Mesendoderm (in vitro differentiated cells): ENCODE measurements at regions not wholly inside any gene's neighbourhood (a gene's known extent, or its start where the extent isn't known, plus 50 kb on each side); places are given as distances from the start of the nearest gene placed in this dataset.

Experiments used
- DNase-seq: peaks from one replicate; pipeline ENCODE4 v3.0.0; 2013
- H2AK5ac ChIP-seq: 2 replicates; pipeline ENCODE4 v1.6.1; 2013; ENCODE audit warnings: low read length, inconsistent platforms
- H2BK120ac ChIP-seq: 2 replicates; pipeline ENCODE4 v1.6.1; 2013; ENCODE audit warnings: low read depth, mild to moderate bottlenecking, low read length, moderate library complexity, mixed read lengths
- H2BK15ac ChIP-seq: replicated peaks from 2 replicates; pipeline ENCODE4 v1.6.1; 2013; ENCODE audit warnings: low read depth, mild to moderate bottlenecking, moderate library complexity
- H2BK5ac ChIP-seq: 2 replicates; pipeline ENCODE4 v1.6.1; 2013; ENCODE audit warnings: low read length, inconsistent platforms
- H3K18ac ChIP-seq: 2 replicates; pipeline ENCODE4 v1.6.1; 2013; ENCODE audit warnings: mild to moderate bottlenecking, low read length, mixed read lengths
- H3K23ac ChIP-seq: one replicate; pipeline ENCODE4 v1.6.1; 2013; ENCODE audit warnings: low read length
- H3K27ac ChIP-seq: 2 replicates; pipeline ENCODE4 v1.5.1; 2013; ENCODE audit warnings: low read depth, mild to moderate bottlenecking, inconsistent platforms, low read length, moderate library complexity
- H3K27me3 ChIP-seq: 2 replicates; pipeline ENCODE4 v1.6.1; 2013; ENCODE audit warnings: low read length, control low read depth, mild to moderate bottlenecking, inconsistent platforms; ENCODE audit not compliant: insufficient read depth, poor library complexity
- H3K36me3 ChIP-seq: 2 replicates; pipeline ENCODE4 v1.6.1; 2013; ENCODE audit warnings: low read length, inconsistent platforms; ENCODE audit not compliant: control insufficient read depth, insufficient read depth
- H3K4ac ChIP-seq: one replicate; pipeline ENCODE4 v1.6.1; 2013; ENCODE audit warnings: low read depth, mild to moderate bottlenecking, low read length, moderate library complexity
- H3K4me1 ChIP-seq: 2 replicates; pipeline ENCODE4 v1.6.1; 2013; ENCODE audit warnings: low read depth, low read length, inconsistent platforms; ENCODE audit not compliant: control insufficient read depth
- H3K4me2 ChIP-seq: 2 replicates; pipeline ENCODE4 v1.6.1; 2013; ENCODE audit warnings: low read length
- H3K4me3 ChIP-seq: 2 replicates; pipeline ENCODE4 v1.5.1; 2013; ENCODE audit warnings: mild to moderate bottlenecking, low read length
- H3K56ac ChIP-seq: one replicate; pipeline ENCODE4 v1.6.1; 2013; ENCODE audit warnings: low read length
- H3K79me1 ChIP-seq: 2 replicates; pipeline ENCODE4 v1.6.1; 2013; ENCODE audit warnings: low read length, inconsistent platforms
- H3K79me2 ChIP-seq: 2 replicates; pipeline ENCODE4 v1.6.1; 2013; ENCODE audit warnings: mild to moderate bottlenecking, low read length; ENCODE audit not compliant: control insufficient read depth, insufficient read depth
- H3K9ac ChIP-seq: 2 replicates; pipeline ENCODE4 v1.6.1; 2013; ENCODE audit warnings: low read length, inconsistent platforms
- H4K5ac ChIP-seq: one replicate; pipeline ENCODE4 v1.6.1; 2013; ENCODE audit warnings: low read length
- H4K8ac ChIP-seq: one replicate; pipeline ENCODE4 v1.6.1; 2013; ENCODE audit warnings: low read depth, mild to moderate bottlenecking, control low read depth, low read length, moderate library complexity
- WGBS: extraction: QIAGEN DNeasy Blood & Tissue Kit; methylation state at CpG from one replicate; pipeline ENCODE4 v1.1.7; 2013; ENCODE audit warnings: low lambda C conversion rate, missing lambda C conversion rate; ENCODE audit not compliant: insufficient coverage; ENCODE audit errors: extremely low coverage; 5-methylcytosine and 5-hydroxymethylcytosine counted together

DNA sequence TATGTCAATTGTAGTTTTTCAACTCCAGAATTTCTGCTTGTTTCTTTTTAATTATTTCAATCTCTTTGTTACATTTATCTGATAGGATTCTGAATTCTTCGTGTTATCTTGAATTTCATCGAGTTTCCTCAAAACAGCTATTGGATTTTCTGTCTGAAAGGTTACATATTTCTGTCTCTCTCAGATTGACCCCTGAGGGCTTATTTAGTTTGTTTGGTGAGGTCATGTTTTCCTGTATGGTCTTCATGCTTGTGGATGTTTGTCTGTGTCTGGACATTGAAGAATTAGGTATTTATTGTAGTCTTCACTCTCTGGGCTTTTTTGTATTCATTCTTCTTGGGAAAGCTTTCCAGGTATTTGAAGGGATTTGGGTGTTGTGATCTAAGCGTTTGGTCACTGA is 85.6 kb downstream of the SNAPC1 start:
- Histone ChIP-seq H2BK120ac (no peak overlapping the region), H4K5ac (no peak overlapping the region), H3K23ac (no peak overlapping the region), H2AK5ac (no peak overlapping the region), H3K4ac (no peak overlapping the region), H3K79me1 (no peaks in the 10 kb centered on the region), H3K18ac (no peak overlapping the region), H3K79me2 (no peaks in the 10 kb centered on the region), H3K4me2 (no peak overlapping the region), H2BK5ac (no peak overlapping the region), H3K27me3 (no peaks in the 10 kb centered on the region), H3K36me3 (no peaks in the 10 kb centered on the region), H3K56ac (no peak overlapping the region), H3K4me1 (no peaks in the 10 kb centered on the region), H3K9ac (no peak overlapping the region), H2BK15ac (no peak overlapping the region), H4K8ac (no peak overlapping the region), H3K27ac (no peak overlapping the region), H3K4me3 (no peak overlapping the region)
- WGBS, result no CpG with 5 or more reads among the region's 3 CpGs
- no peak for DNase-seq

DNA sequence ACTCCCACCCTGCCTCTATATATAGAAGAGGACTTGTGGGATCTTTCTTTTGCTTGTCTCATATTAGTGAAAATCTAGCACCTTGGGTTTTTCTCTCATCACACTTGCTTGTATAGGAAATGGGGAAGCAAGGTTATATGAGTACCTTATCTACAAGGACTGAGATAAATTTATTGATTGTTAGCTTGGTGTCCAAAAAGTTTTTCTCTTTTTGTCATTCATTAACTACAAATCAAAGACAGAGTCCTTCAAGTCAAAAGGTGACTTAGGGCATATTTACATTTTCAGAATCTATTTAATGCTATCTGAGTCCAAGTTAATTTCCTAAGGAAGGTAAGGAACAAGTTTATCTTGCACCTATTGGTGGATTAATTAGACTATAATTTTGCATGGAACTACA is 92.7 kb downstream of the SNAPC1 start:
- no peaks in the 10 kb centered on the region for H3K4me1 ChIP-seq
- no peak overlapping the region for H3K18ac ChIP-seq
- H4K5ac ChIP-seq, result no peak overlapping the region
- no peak overlapping the region for H3K56ac ChIP-seq
- no peaks in the 10 kb centered on the region for H3K27me3 ChIP-seq
- no peak overlapping the region for H3K4me3 ChIP-seq
- H3K4me2 ChIP-seq, result no peak overlapping the region
- H2AK5ac ChIP-seq, result no peak overlapping the region
- H2BK15ac ChIP-seq, result no peak overlapping the region
- H4K8ac ChIP-seq, result no peak overlapping the region
- H2BK120ac ChIP-seq, result no peak overlapping the region
- H3K9ac ChIP-seq, result no peak overlapping the region
- H3K79me1 ChIP-seq, result no peaks in the 10 kb centered on the region
- no peaks in the 10 kb centered on the region for H3K79me2 ChIP-seq
- H3K27ac ChIP-seq, result no peak overlapping the region
- H2BK5ac ChIP-seq, result no peak overlapping the region
- H3K4ac ChIP-seq, result no peak overlapping the region
- H3K23ac ChIP-seq, result no peak overlapping the region
- no peak for DNase-seq
- H3K36me3 ChIP-seq, result no peaks in the 10 kb centered on the region

DNA sequence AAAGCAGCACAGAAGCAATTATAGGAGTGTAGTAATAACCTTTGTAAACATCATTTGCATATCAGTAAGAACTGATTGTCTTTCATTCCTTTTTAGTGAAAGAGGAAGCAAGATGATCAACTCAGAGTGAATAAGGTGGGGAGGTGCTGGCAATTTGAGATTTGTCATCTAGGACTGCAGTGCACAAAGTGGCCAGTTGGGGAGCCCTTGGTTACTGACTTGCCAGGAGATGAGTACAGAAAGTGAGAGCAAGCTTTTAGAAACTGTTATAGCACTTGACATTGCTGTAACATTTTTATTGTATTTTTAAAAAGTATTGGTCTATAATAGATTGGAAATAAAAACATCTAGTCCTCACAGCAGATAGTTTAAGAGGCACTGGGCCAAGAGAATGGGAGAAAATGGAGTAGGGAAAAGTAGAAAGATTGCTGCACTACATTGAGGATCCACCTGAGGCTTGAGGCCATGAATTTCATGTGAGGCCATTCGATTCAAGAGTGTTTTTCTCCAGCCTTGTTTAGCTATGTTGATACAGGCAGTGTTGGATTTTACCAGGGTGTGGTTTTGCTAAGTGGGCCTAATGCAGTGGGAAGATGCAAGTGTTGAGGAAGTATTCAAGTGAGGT is 98.2 kb downstream of the SNAPC1 start:
- no peaks in the 10 kb centered on the region for H3K79me2 ChIP-seq
- no peak overlapping the region for H2BK120ac ChIP-seq
- H3K4me2 ChIP-seq, result no peak overlapping the region
- H3K27ac ChIP-seq, result no peak overlapping the region
- H4K8ac ChIP-seq, result no peak overlapping the region
- H3K23ac ChIP-seq, result no peak overlapping the region
- no peak overlapping the region for H3K18ac ChIP-seq
- no peak overlapping the region for H3K9ac ChIP-seq
- DNase-seq, result peak; percentile 63
- no peak overlapping the region for H3K4me3 ChIP-seq
- no peak overlapping the region for H2AK5ac ChIP-seq
- H4K5ac ChIP-seq, result no peak overlapping the region
- H3K27me3 ChIP-seq, result no peaks in the 10 kb centered on the region
- H3K56ac ChIP-seq, result no peak overlapping the region
- no peak overlapping the region for H3K4ac ChIP-seq
- no peak overlapping the region for H2BK15ac ChIP-seq
- no peak overlapping the region for H2BK5ac ChIP-seq
- H3K4me1 ChIP-seq, result no peaks in the 10 kb centered on the region
- H3K36me3 ChIP-seq, result no peaks in the 10 kb centered on the region
- WGBS, result no CpG with 5 or more reads among the region's 1 CpG
- no peaks in the 10 kb centered on the region for H3K79me1 ChIP-seq

DNA sequence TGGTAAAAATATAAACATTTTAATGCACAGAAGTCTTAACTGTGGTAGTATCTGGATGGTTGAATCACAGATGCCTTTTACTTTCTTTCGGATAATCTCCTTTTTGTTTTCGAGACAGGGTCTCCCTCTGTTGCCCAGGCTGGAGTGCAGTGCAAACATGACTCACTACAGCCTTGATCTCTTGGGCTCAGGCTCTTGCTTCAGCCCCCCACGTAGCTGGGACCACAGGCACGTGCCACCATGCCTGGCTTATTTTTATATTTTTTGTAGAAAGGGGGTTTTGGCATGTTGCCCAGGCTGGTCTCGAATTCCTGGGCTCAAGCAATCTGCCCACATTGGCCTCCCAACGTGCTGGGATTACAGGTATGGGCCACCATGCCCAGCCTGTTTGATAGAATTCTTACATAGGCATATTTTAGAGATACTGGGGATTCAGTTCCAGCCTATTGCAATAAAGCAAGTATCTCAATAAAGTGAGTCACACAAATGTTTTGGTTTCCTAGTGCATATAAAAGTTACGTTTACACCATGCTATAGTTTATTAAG is 99.2 kb downstream of the SNAPC1 start:
- Histone ChIP-seq H3K4me2 (no peak overlapping the region), H3K4ac (no peak overlapping the region), H4K8ac (no peak overlapping the region), H3K36me3 (no peaks in the 10 kb centered on the region), H3K4me3 (no peak overlapping the region), H3K4me1 (no peaks in the 10 kb centered on the region), H3K27me3 (no peaks in the 10 kb centered on the region), H2BK15ac (no peak overlapping the region), H3K79me1 (no peaks in the 10 kb centered on the region), H3K9ac (no peak overlapping the region), H2BK120ac (no peak overlapping the region), H3K27ac (no peak overlapping the region), H3K23ac (no peak overlapping the region), H2BK5ac (no peak overlapping the region), H3K18ac (no peak overlapping the region), H4K5ac (no peak overlapping the region), H3K79me2 (no peaks in the 10 kb centered on the region), H2AK5ac (no peak overlapping the region), H3K56ac (no peak overlapping the region)
- WGBS, result no CpG with 5 or more reads among the region's 7 CpGs
- DNase-seq, result no peak

DNA sequence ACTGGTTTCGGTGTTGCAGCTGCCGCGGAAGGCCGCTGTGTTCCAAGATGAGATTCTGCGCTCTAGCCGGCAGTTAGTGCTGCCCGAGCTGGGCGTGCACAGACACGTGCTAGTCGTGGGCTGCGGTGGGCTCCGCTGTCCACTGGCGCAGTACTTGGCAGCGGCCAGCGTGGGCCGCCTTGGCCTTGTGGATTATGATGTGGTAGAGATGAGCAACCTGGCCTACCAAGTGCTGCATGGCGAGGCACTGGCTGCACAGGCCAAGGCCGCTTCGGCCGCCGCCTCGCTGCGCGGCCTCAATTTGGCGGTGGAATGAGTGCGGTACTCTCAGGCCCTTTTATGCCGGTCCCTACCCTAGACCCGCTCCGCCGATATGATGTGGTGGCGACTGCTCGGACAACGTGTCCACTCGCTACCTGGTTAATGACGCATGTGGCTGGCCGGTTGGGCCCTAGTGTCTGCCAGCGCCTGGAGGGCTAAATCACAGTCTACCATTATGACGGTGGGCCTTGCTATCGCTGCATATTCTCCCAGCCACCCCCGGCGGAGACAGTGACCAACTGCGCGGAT is 102.2 kb downstream of the SNAPC1 start:
- no peaks in the 10 kb centered on the region for H3K79me1 ChIP-seq
- H3K27me3 ChIP-seq, result no peaks in the 10 kb centered on the region
- H2BK5ac ChIP-seq, result no peak overlapping the region
- H4K8ac ChIP-seq, result no peak overlapping the region
- H2BK120ac ChIP-seq, result no peak overlapping the region
- no peak overlapping the region for H3K23ac ChIP-seq
- H2BK15ac ChIP-seq, result no peak overlapping the region
- no peak overlapping the region for H3K27ac ChIP-seq
- no peaks in the 10 kb centered on the region for H3K36me3 ChIP-seq
- no peak overlapping the region for H2AK5ac ChIP-seq
- no peaks in the 10 kb centered on the region for H3K4me1 ChIP-seq
- H4K5ac ChIP-seq, result no peak overlapping the region
- H3K18ac ChIP-seq, result no peak overlapping the region
- H3K4ac ChIP-seq, result no peak overlapping the region
- no CpG with 5 or more reads among the region's 43 CpGs for WGBS
- no peak for DNase-seq
- no peak overlapping the region for H3K9ac ChIP-seq
- no peak overlapping the region for H3K56ac ChIP-seq
- no peak overlapping the region for H3K4me2 ChIP-seq
- no peaks in the 10 kb centered on the region for H3K79me2 ChIP-seq
- H3K4me3 ChIP-seq, result no peak overlapping the region
